WTC11 (cell line): ENCODE measurements at regions not wholly inside any gene's neighbourhood (a gene's known extent, or its start where the extent isn't known, plus 50 kb on each side); places are given as distances from the start of the nearest gene placed in this dataset.

Source experiments
- CREB1 ChIP-seq: sonication (generic); formaldehyde crosslinking; IDR thresholded peaks from 2 replicates; pipeline ENCODE4 v1.8.0; 2023; ENCODE audit warnings: mild to moderate bottlenecking, missing genetic modification reagents
- CTCF ChIP-seq: fragments of 200-600 bp; IDR thresholded peaks from 2 replicates; pipeline ENCODE4 v1.8.0; 2022; ENCODE audit warnings: antibody characterized with exemption
- ESRRA ChIP-seq: sonication (generic); formaldehyde crosslinking; IDR thresholded peaks from 2 replicates; pipeline ENCODE4 v1.8.1; 2022; ENCODE audit warnings: mild to moderate bottlenecking, missing genetic modification reagents, borderline replicate concordance
- HMGXB4 ChIP-seq: sonication (generic); formaldehyde crosslinking; IDR thresholded peaks from 2 replicates; pipeline ENCODE4 v1.8.1; 2023; ENCODE audit warnings: mild to moderate bottlenecking, moderate library complexity, missing genetic modification reagents
- JAZF1 ChIP-seq: fragments of 250-450 bp; sonication (Bioruptor Pico); IDR thresholded peaks from 2 replicates; pipeline ENCODE4 v1.9.0; 2021; ENCODE audit warnings: moderate library complexity, mild to moderate bottlenecking, inconsistent platforms
- KAT7 ChIP-seq: sonication (generic); formaldehyde crosslinking; IDR thresholded peaks from 2 replicates; pipeline ENCODE4 v1.8.1; 2023; ENCODE audit warnings: missing genetic modification reagents, mild to moderate bottlenecking, borderline replicate concordance
- MAX ChIP-seq: sonication (generic); formaldehyde crosslinking; IDR thresholded peaks from 2 replicates; pipeline ENCODE4 v1.8.0; 2022; ENCODE audit warnings: mild to moderate bottlenecking, missing genetic modification reagents
- NFYB ChIP-seq: sonication (generic); formaldehyde crosslinking; conservative IDR thresholded peaks from 2 replicates; pipeline ENCODE4 v1.8.0; 2022; ENCODE audit warnings: low read depth, missing genetic modification reagents

- TF ChIP-seq CTCF (no peak), CREB1 (no peak), JAZF1 (no peak), ESRRA (CRISPR knock-in tag) (no peak), MAX (no peak), NFYB (no peak), HMGXB4 (CRISPR knock-in tag) (no peak), KAT7 (no peak)
These were observed 87.0 kb downstream of the PLSCR2 start for GRCh38 chr3:146382386-146382785.
